ENCODE measurements at regions not wholly inside any gene's neighbourhood (a gene's known extent, or its start where the extent isn't known, plus 50 kb on each side); places are given as distances from the start of the nearest gene placed in this dataset.

- Histone ChIP-seq H3K4me3 (ENCODE audit: low read length) (no peak overlapping the region), H3K9ac (ENCODE audit: low read length) (no peak overlapping the region), H3K27me3 (ENCODE audit: control insufficient read depth, insufficient read depth, low read length) (no peaks in the 10 kb centered on the region), H3K27ac (ENCODE audit: low read length) (no peak overlapping the region), H3K4me1 (ENCODE audit: control insufficient read depth, low read depth, low read length) (peaks cover 6% of the 10 kb centered on the region), H3K9me3 (ENCODE audit: control insufficient read depth, low read depth, low read length) (no peaks in the 10 kb centered on the region), H3K36me3 (ENCODE audit: control insufficient read depth, low read depth, low read length) (no peaks in the 10 kb centered on the region)
Observed at GRCh38 chr4:138096384-138097062, 145.6 kb downstream of the SLC7A11 start.

GRCh38 chr4:138095378-138095777, 146.8 kb downstream of the SLC7A11 start:
- Histone ChIP-seq H3K9me3 (ENCODE audit: control insufficient read depth, low read depth, low read length) (no peaks in the 10 kb centered on the region), H3K36me3 (ENCODE audit: control insufficient read depth, low read depth, low read length) (no peaks in the 10 kb centered on the region), H3K4me3 (ENCODE audit: low read length) (no peak overlapping the region), H3K4me1 (ENCODE audit: control insufficient read depth, low read depth, low read length) (no peaks in the 10 kb centered on the region), H3K27me3 (ENCODE audit: control insufficient read depth, insufficient read depth, low read length) (no peaks in the 10 kb centered on the region), H3K9ac (ENCODE audit: low read length) (no peak overlapping the region), H3K27ac (ENCODE audit: low read length) (no peak overlapping the region)

- no peaks in the 10 kb centered on the region for H3K36me3 ChIP-seq (ENCODE audit: control insufficient read depth, low read depth, low read length)
- no peaks in the 10 kb centered on the region for H3K27me3 ChIP-seq (ENCODE audit: control insufficient read depth, insufficient read depth, low read length)
- H3K4me3 ChIP-seq (ENCODE audit: low read length) = no peak overlapping the region
- no peak overlapping the region for H3K9ac ChIP-seq (ENCODE audit: low read length)
- no peak overlapping the region for H3K27ac ChIP-seq (ENCODE audit: low read length)
- no peaks in the 10 kb centered on the region for H3K9me3 ChIP-seq (ENCODE audit: control insufficient read depth, low read depth, low read length)
- no peaks in the 10 kb centered on the region for H3K4me1 ChIP-seq (ENCODE audit: control insufficient read depth, low read depth, low read length)
Observed at GRCh38 chr4:138092060-138092459, 150.1 kb downstream of the SLC7A11 start.

- no peaks in the 10 kb centered on the region for H3K9me3 ChIP-seq (ENCODE audit: control insufficient read depth, low read depth, low read length)
- no peak overlapping the region for H3K27ac ChIP-seq (ENCODE audit: low read length)
- H3K9ac ChIP-seq (ENCODE audit: low read length) = no peak overlapping the region
- H3K27me3 ChIP-seq (ENCODE audit: control insufficient read depth, insufficient read depth, low read length) = no peaks in the 10 kb centered on the region
- no peaks in the 10 kb centered on the region for H3K36me3 ChIP-seq (ENCODE audit: control insufficient read depth, low read depth, low read length)
- no peak overlapping the region for H3K4me3 ChIP-seq (ENCODE audit: low read length)
- no peaks in the 10 kb centered on the region for H3K4me1 ChIP-seq (ENCODE audit: control insufficient read depth, low read depth, low read length)
Observed at GRCh38 chr4:138090918-138091676, 151.1 kb downstream of the SLC7A11 start.

- H3K36me3 ChIP-seq (ENCODE audit: control insufficient read depth, low read depth, low read length) = no peaks in the 10 kb centered on the region
- H3K4me3 ChIP-seq (ENCODE audit: low read length) = no peak overlapping the region
- H3K4me1 ChIP-seq (ENCODE audit: control insufficient read depth, low read depth, low read length) = no peaks in the 10 kb centered on the region
- no peak overlapping the region for H3K9ac ChIP-seq (ENCODE audit: low read length)
- no peaks in the 10 kb centered on the region for H3K27me3 ChIP-seq (ENCODE audit: control insufficient read depth, insufficient read depth, low read length)
- H3K27ac ChIP-seq (ENCODE audit: low read length) = no peak overlapping the region
- no peaks in the 10 kb centered on the region for H3K9me3 ChIP-seq (ENCODE audit: control insufficient read depth, low read depth, low read length)
Observed at GRCh38 chr4:138090150-138090917, 151.8 kb downstream of the SLC7A11 start.

- H3K4me1 ChIP-seq (ENCODE audit: control insufficient read depth, low read depth, low read length) = no peaks in the 10 kb centered on the region
- H3K36me3 ChIP-seq (ENCODE audit: control insufficient read depth, low read depth, low read length) = no peaks in the 10 kb centered on the region
- H3K9ac ChIP-seq (ENCODE audit: low read length) = no peak overlapping the region
- H3K27me3 ChIP-seq (ENCODE audit: control insufficient read depth, insufficient read depth, low read length) = no peaks in the 10 kb centered on the region
- H3K9me3 ChIP-seq (ENCODE audit: control insufficient read depth, low read depth, low read length) = no peaks in the 10 kb centered on the region
- no peak overlapping the region for H3K27ac ChIP-seq (ENCODE audit: low read length)
- H3K4me3 ChIP-seq (ENCODE audit: low read length) = no peak overlapping the region
Observed at GRCh38 chr4:138088449-138089208, 153.5 kb downstream of the SLC7A11 start.

GRCh38 chr4:138087066-138087719, 155.0 kb downstream of the SLC7A11 start:
- H3K36me3 ChIP-seq (ENCODE audit: control insufficient read depth, low read depth, low read length) = no peaks in the 10 kb centered on the region
- H3K27ac ChIP-seq (ENCODE audit: low read length) = no peak overlapping the region

GRCh38 chr4:138086611-138087041, 155.5 kb downstream of the SLC7A11 start:
- Histone ChIP-seq H3K9ac (ENCODE audit: low read length) (no peak overlapping the region), H3K4me1 (ENCODE audit: control insufficient read depth, low read depth, low read length) (no peaks in the 10 kb centered on the region), H3K36me3 (ENCODE audit: control insufficient read depth, low read depth, low read length) (no peaks in the 10 kb centered on the region), H3K27me3 (ENCODE audit: control insufficient read depth, insufficient read depth, low read length) (no peaks in the 10 kb centered on the region), H3K27ac (ENCODE audit: low read length) (no peak overlapping the region), H3K9me3 (ENCODE audit: control insufficient read depth, low read depth, low read length) (no peaks in the 10 kb centered on the region), H3K4me3 (ENCODE audit: low read length) (no peak overlapping the region)

More at GRCh38 chr4:138087066-138087719, 155.0 kb downstream of the SLC7A11 start:
- Histone ChIP-seq H3K27me3 (ENCODE audit: control insufficient read depth, insufficient read depth, low read length) (no peaks in the 10 kb centered on the region), H3K9ac (ENCODE audit: low read length) (no peak overlapping the region), H3K4me3 (ENCODE audit: low read length) (no peak overlapping the region), H3K4me1 (ENCODE audit: control insufficient read depth, low read depth, low read length) (no peaks in the 10 kb centered on the region), H3K9me3 (ENCODE audit: control insufficient read depth, low read depth, low read length) (no peaks in the 10 kb centered on the region)

GRCh38 chr4:138085736-138086305, 156.3 kb downstream of the SLC7A11 start:
- Histone ChIP-seq H3K27me3 (ENCODE audit: control insufficient read depth, insufficient read depth, low read length) (no peaks in the 10 kb centered on the region), H3K27ac (ENCODE audit: low read length) (no peak overlapping the region), H3K9me3 (ENCODE audit: control insufficient read depth, low read depth, low read length) (no peaks in the 10 kb centered on the region), H3K36me3 (ENCODE audit: control insufficient read depth, low read depth, low read length) (no peaks in the 10 kb centered on the region), H3K9ac (ENCODE audit: low read length) (no peak overlapping the region), H3K4me1 (ENCODE audit: control insufficient read depth, low read depth, low read length) (no peaks in the 10 kb centered on the region), H3K4me3 (ENCODE audit: low read length) (no peak overlapping the region)

GRCh38 chr4:138078751-138079520, 163.2 kb downstream of the SLC7A11 start:
- Histone ChIP-seq H3K27me3 (ENCODE audit: control insufficient read depth, insufficient read depth, low read length) (no peaks in the 10 kb centered on the region), H3K36me3 (ENCODE audit: control insufficient read depth, low read depth, low read length) (no peaks in the 10 kb centered on the region), H3K9me3 (ENCODE audit: control insufficient read depth, low read depth, low read length) (no peaks in the 10 kb centered on the region), H3K27ac (ENCODE audit: low read length) (no peak overlapping the region), H3K9ac (ENCODE audit: low read length) (no peak overlapping the region), H3K4me3 (ENCODE audit: low read length) (no peak overlapping the region), H3K4me1 (ENCODE audit: control insufficient read depth, low read depth, low read length) (no peaks in the 10 kb centered on the region)
